Small intestine (tissue), 7 donors: ENCODE measurements at regions not wholly inside any gene's neighbourhood (a gene's known extent, or its start where the extent isn't known, plus 50 kb on each side); places are given as distances from the start of the nearest gene placed in this dataset.

Source experiments
- DNase-seq, 2 donors: peaks; one replicate each; pipeline versions ENCODE4 v3.0.0 to v3.0.0-alpha.2; 2013
- FAIRE-seq: peaks from 2 replicates; lab custom pipeline; 2012; peaks lifted over from hg19 to GRCh38; lab: Jason Lieb, UNC
- H3K27ac ChIP-seq, 3 donors: one replicate each; pipeline ENCODE4 v1.5.1; 2013; ENCODE audit warnings: low read length in 2 of 3, mild to moderate bottlenecking in 2 of 3, control low read depth in 1 of 3, inconsistent platforms in 1 of 3, low read depth in 1 of 3, moderate library complexity in 1 of 3
- H3K27me3 ChIP-seq, 3 donors: one replicate each; pipeline ENCODE4 v1.6.1; 2013; ENCODE audit warnings: low read length in 3 of 3, inconsistent platforms in 1 of 3; ENCODE audit not compliant: control insufficient read depth in 3 of 3, insufficient read depth in 3 of 3
- H3K36me3 ChIP-seq, 3 donors: one replicate each; pipeline ENCODE4 v1.6.1; 2013; ENCODE audit warnings: low read length in 3 of 3, inconsistent platforms in 1 of 3, low read depth in 1 of 3, mild to moderate bottlenecking in 1 of 3, moderate library complexity in 1 of 3; ENCODE audit not compliant: control insufficient read depth in 3 of 3, insufficient read depth in 2 of 3
- H3K4me1 ChIP-seq, 3 donors: one replicate each; pipeline ENCODE4 v1.6.1; 2013; ENCODE audit warnings: low read length in 2 of 3, inconsistent platforms in 1 of 3, low read depth in 1 of 3, mild to moderate bottlenecking in 1 of 3, moderate library complexity in 1 of 3; ENCODE audit not compliant: control insufficient read depth in 3 of 3, insufficient read depth in 2 of 3
- H3K4me3 ChIP-seq, 3 donors: one replicate each; pipeline ENCODE4 v1.5.1; 2013; ENCODE audit warnings: low read length in 3 of 3, control low read depth in 1 of 3, inconsistent platforms in 1 of 3, low read depth in 1 of 3, mild to moderate bottlenecking in 1 of 3, moderate library complexity in 1 of 3
- H3K9me3 ChIP-seq, 2 donors: one replicate each; pipeline ENCODE4 v1.6.1; 2013; ENCODE audit warnings: low read depth in 1 of 2, low read length in 1 of 2; ENCODE audit not compliant: control insufficient read depth in 2 of 2, insufficient read depth in 1 of 2
- WGBS, 3 donors: extraction: QIAGEN DNeasy Blood & Tissue Kit; methylation state at CpG; one replicate each; pipeline ENCODE4 v1.1.7; 2013; 5-methylcytosine and 5-hydroxymethylcytosine counted together
- donor health status: healthy with polysubstance abuse.
- donor health status: control.
- donor health status: control.
- donor health status: Bipolar disorder and iron deficiency.
- donor health status: healthy.

DNA sequence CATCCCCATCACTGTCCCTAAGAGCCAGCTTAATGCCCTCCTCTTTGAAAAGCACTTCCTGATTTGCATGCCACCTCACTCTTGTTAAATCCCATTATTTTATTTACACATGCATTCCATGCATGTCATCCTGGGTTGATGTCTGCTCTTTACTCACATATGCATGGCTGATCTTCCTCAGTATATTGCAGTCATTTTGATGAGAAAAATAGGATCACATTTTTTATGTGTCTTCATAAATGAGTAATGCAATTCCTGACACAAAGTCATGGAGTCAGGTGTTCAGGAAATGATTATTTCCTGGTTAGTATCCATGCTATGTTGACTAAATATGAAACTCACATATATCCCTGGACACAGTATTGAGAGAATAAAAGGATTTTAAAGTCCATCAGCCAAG is 204.7 kb downstream of the SLIT2 start:
- DNase-seq: no peak
- Histone ChIP-seq H3K36me3 (no peaks in the 10 kb centered on the region), H3K27ac (no peak overlapping the region), H3K4me3 (no peak overlapping the region), H3K9me3 (no peaks in the 10 kb centered on the region), H3K27me3 (no peaks in the 10 kb centered on the region), H3K4me1 (no peaks in the 10 kb centered on the region)
- no peak for FAIRE-seq

- DNase-seq (no peak), FAIRE-seq (no peak)
- Histone ChIP-seq H3K9me3 (no peaks in the 10 kb centered on the region), H3K4me3 (no peak overlapping the region), H3K27me3 (peaks cover 0 to 2% (median 0%) of the 10 kb centered on the region in 3 donors), H3K36me3 (no peaks in the 10 kb centered on the region), H3K4me1 (no peaks in the 10 kb centered on the region), H3K27ac (no peak overlapping the region)
- 70 to 78% (median 74%) methylated on average over 4 of the region's 4 CpGs for WGBS, 3 donors
Observed at GRCh38 chr4:20462426-20463175, 210.9 kb downstream of the SLIT2 start.

DNA sequence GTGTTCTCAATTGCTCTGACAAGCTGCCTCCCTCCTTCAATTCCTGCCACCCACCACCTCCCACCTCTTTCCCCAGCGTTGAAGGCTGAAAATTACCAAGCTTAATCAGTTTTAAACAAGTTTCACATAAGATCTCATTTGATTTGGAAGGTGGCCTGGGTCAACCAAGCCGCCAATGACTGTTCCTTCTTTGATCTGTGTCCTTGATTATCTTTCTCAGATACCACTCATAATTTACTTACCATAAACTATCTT is 211.4 kb downstream of the SLIT2 start:
- 55 to 79% (median 70%) methylated on average over 2 of the region's 2 CpGs for WGBS, 3 donors
- DNase-seq (no peak), FAIRE-seq (no peak)
- Histone ChIP-seq H3K27me3 (peaks cover 0 to 2% (median 0%) of the 10 kb centered on the region in 3 donors), H3K4me3 (no peak overlapping the region), H3K4me1 (no peaks in the 10 kb centered on the region), H3K9me3 (no peaks in the 10 kb centered on the region), H3K27ac (no peak overlapping the region), H3K36me3 (no peaks in the 10 kb centered on the region)

- 83 to 89% (median 87%) methylated on average over 5 of the region's 5 CpGs for WGBS, 3 donors
- FAIRE-seq: no peak
- no peaks in the 10 kb centered on the region for H3K9me3 ChIP-seq
Observed at GRCh38 chr4:20464381-20464780, 212.7 kb downstream of the SLIT2 start.

GRCh38 chr4:20474119-20474518 is 222.4 kb downstream of the SLIT2 start:
- H3K36me3 ChIP-seq: no peaks in the 10 kb centered on the region
- peak in 1 of 2 donors; percentile 34 for DNase-seq
- no peaks in the 10 kb centered on the region for H3K4me1 ChIP-seq
- FAIRE-seq: no peak
- H3K9me3 ChIP-seq: no peaks in the 10 kb centered on the region
- no peak overlapping the region for H3K27ac ChIP-seq
- no peak overlapping the region for H3K4me3 ChIP-seq
- H3K27me3 ChIP-seq: no peaks in the 10 kb centered on the region

More at GRCh38 chr4:20464381-20464780, 212.7 kb downstream of the SLIT2 start:
- Histone ChIP-seq H3K27ac (no peak overlapping the region), H3K36me3 (no peaks in the 10 kb centered on the region), H3K27me3 (peaks cover 0 to 2% (median 0%) of the 10 kb centered on the region in 3 donors), H3K4me3 (no peak overlapping the region), H3K4me1 (no peaks in the 10 kb centered on the region)
- DNase-seq: no peak

DNA sequence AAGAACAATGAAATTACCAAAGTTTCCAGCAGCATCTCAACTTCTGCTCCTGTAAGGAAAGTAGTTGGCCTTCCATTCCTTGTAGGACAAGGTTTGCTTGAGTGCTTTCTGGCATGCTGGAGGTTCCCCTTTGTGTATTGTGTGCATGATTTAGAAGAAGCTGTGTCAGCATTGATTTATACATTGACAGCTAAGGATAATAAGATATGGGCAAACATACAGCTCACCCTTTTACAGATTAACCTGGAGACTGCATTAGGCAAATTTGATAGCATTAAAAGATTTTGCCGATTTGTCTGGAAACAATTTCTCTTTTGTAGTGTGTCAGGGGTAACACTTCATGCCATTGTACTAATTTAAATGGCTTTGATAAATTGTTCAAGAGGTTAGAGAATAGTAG is 221.8 kb upstream of the PACRGL start:
- FAIRE-seq (no peak), DNase-seq (no peak)
- Histone ChIP-seq H3K27me3 (no peaks in the 10 kb centered on the region), H3K9me3 (no peaks in the 10 kb centered on the region), H3K27ac (no peak overlapping the region), H3K4me1 (no peaks in the 10 kb centered on the region), H3K4me3 (no peak overlapping the region), H3K36me3 (no peaks in the 10 kb centered on the region)
- 76 to 85% (median 76%) methylated on average over 1 of the region's 1 CpG for WGBS, 3 donors

DNA sequence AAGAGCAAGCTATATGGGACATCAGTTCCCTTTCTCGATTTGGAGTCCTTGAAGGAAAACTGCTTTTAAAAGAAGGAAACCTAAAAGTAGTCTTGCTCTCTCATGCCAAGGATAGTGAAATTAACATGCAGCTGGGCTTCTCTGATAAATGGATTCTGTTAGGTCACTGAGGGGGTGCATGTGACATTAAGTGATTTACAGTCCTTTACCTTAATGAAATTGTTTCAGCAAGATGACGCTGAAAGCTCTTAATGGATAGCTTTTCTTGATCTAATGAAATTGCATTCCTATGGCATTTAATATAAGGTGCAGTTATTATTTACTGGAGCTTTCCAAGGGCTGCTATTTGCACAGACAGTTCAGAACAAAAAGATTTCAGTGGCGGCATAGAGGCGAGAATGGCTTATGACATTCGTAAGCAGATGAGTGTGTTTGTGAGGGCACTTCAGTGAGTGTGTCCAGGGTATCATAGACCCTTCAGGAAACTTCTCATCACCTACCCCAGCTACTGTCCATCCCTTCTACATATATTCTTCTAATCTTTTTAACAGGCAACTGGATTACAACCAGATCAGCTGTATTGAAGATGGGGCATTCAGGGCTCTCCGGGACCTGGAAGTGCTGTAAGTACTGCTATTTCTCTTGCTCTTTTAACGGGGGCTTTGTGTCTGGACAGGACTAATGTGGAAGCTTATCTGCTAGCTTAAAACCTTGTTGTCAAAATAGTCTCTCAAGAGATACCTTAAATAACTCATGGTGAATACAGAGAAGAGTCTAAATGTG is 219.9 kb upstream of the PACRGL start:
- FAIRE-seq: no peak
- H3K36me3 ChIP-seq: no peaks in the 10 kb centered on the region

DNA sequence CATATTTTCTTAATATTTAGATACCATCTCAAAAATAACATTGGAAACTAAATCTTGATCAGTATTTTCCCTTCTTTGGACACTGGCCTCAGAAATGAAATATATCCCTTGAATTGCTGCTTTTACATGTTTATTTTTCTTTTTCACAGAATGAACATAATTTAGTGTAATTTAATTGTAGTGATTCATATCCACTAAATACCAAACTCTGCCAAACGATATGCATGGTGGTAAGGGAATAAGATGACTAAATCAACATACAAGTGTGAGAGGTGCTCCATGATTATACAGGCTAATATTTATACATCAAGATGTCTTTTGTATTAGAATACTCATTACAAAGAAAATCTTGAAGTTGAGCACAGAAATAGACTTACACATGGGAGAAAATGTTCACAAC is 216.8 kb upstream of the PACRGL start:
- H3K27ac ChIP-seq: no peak overlapping the region
- peaks cover 0 to 4% (median 0%) of the 10 kb centered on the region in 3 donors for H3K4me1 ChIP-seq
- H3K36me3 ChIP-seq: no peaks in the 10 kb centered on the region
- WGBS, 3 donors: 81 to 88% (median 86%) methylated on average over 1 of the region's 1 CpG
- no peak for DNase-seq
- no peak for FAIRE-seq
- no peak overlapping the region for H3K4me3 ChIP-seq
- H3K9me3 ChIP-seq: no peaks in the 10 kb centered on the region
- no peaks in the 10 kb centered on the region for H3K27me3 ChIP-seq

More for the DNA sequence above, 219.9 kb upstream of the PACRGL start:
- no peak for DNase-seq
- Histone ChIP-seq H3K4me3 (no peak overlapping the region), H3K27me3 (no peaks in the 10 kb centered on the region), H3K4me1 (no peaks in the 10 kb centered on the region), H3K27ac (no peak overlapping the region), H3K9me3 (no peaks in the 10 kb centered on the region)
- 81 to 86% (median 85%) methylated on average over 7 of the region's 7 CpGs for WGBS, 3 donors
